GM12878 (cell line): ENCODE measurements at regions not wholly inside any gene's neighbourhood (a gene's known extent, or its start where the extent isn't known, plus 50 kb on each side); places are given as distances from the start of the nearest gene placed in this dataset.

Experiments used
- GABPA ChIP-seq: IDR thresholded peaks from 2 replicates; pipeline ENCODE4 v1.6.1; 2014; ENCODE audit warnings: antibody characterized with exemption, low read depth, mild to moderate bottlenecking, inconsistent platforms
- REST ChIP-seq: IDR thresholded peaks from 2 replicates; pipeline ENCODE4 v1.6.1; 2012; ENCODE audit warnings: mild to moderate bottlenecking, low read depth, low read length
- TBL1XR1 ChIP-seq: IDR thresholded peaks from 2 replicates; pipeline ENCODE4 v1.6.1; 2012; ENCODE audit warnings: low read depth, low read length, improper control_type of control experiment
- ZBED1 ChIP-seq: IDR thresholded peaks from 2 replicates; pipeline ENCODE4 v1.6.1; 2016; ENCODE audit warnings: borderline replicate concordance
- ZNF384 ChIP-seq: IDR thresholded peaks from 2 replicates; pipeline ENCODE4 v1.6.1; 2012; ENCODE audit warnings: low read depth, mild to moderate bottlenecking, low read length, improper control_type of control experiment, borderline replicate concordance

- TF ChIP-seq TBL1XR1: no peak
- TF ChIP-seq ZBED1: no peak
- no peak for TF ChIP-seq REST
- no peak for TF ChIP-seq ZNF384
- TF ChIP-seq GABPA: no peak
These were observed 77.4 kb upstream of the MEGF10 start for GRCh38 chr5:127213231-127213630.
